NOMO-1 (cell line): ENCODE measurements at regions not wholly inside any gene's neighbourhood (a gene's known extent, or its start where the extent isn't known, plus 50 kb on each side); places are given as distances from the start of the nearest gene placed in this dataset.

Experiments used
- DNase-seq, 2 experiments: peaks; one replicate each; lab custom pipeline; 2025; ENCODE audit not compliant: unreplicated experiment in 2 of 2; lab: John Stamatoyannopoulos, UW

DNA sequence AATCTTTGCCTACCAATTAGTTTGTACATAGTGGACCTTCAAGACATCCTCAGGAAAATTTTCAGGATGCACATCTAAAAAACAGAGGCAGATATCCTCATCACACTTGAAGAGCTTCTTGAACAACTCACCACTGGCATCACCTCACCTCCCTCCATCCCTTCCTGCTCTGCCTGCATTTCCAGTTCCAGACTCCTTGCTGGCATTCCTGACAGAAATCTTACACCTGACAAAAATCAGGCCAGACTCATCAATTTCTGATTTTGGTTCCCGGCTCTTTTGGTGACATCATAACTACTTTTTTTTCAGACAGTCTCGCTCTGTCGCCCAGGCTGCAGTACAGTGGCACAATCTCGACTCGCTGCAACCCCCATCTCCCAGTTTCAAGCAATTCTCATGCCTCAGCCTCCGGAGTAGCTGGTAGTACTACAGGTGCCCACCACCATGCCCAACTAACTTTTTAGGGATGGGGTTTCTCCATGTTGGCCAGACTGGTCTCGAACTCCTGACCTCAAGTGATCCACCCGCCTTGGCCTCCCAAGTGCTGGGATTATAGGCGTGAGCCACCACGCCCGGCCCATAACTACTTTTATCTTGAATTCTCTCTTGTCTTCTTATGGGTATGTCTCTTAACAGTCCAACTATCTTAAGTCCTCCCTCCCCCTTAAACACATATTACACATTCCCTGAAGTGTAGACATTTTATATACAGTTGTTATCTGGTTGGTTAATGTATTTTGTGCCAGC, 216.6 kb upstream of the IL12A start:
- DNase-seq: no peak

GRCh38 chr3:159773706-159774105, 214.9 kb upstream of the IL12A start:
- no peak for DNase-seq

DNA sequence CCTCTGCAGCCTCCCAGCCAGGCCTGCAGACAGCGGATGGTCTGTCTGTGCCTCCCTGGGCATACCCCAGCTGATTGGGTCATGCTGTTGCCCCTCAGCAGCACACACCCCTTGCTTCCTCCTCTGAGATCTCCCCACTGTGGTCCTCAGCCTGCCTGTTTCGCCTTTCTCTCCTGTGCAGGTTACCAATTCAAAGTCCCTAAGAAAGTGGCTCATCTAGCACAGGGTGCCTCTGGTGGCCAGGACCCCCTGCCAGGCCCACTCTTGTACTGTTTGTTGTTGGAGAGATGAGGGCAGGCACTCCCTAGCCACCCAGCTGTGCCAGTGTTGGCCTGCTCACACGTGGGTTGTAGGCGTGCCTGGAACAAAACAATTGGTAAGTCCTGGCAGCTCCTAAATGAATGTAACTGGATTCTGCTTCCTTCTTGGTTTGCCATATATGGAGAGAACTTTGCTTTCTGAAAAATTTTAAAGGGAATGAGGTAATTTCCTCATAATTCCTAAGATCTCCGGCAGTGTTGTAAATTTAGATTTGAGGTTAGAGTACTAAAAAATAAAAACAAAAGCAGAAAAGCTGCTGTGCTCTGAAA, 213.2 kb upstream of the IL12A start:
- no peak for DNase-seq

DNA sequence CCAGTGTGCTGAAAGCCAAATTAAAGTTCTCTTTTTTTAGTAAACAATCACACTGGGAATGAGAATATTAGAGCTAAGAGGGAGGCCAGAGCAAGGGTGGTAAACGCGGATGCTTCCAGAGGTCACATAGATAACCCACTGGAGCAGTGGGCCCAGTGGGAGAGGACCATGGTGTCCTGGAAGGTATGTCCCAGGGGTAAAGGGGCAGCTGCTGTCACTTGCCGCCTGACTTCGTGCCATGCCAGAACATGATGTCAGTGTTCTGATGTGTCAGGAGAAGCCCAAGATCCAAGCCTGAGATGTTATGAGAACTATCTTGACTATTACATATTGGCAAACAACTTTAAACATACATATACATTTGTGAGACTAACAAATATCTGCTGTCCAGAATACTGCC, 211.9 kb upstream of the IL12A start:
- no peak for DNase-seq

GRCh38 chr3:159779883-159780282, 208.8 kb upstream of the IL12A start:
- DNase-seq: no peak

DNA sequence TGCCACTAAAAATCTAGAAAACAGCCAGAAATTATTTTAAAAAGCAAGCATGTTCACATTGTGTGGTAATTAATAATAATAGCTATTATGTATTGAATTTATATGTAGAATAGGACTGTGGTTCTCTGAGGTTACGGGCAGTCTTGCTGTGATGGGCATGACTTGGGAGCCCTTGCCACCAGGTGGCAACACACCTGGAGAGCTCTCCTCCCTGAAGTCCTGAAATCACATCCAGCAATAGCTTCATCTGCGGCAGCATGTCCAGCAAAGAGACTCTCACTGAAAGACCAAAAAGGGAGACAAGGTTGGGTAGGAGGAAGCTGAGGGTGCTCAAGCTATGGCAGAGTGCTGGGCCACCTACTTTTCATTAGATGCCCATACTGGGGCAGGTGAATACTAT, 206.8 kb upstream of the IL12A start:
- no peak for DNase-seq

DNA sequence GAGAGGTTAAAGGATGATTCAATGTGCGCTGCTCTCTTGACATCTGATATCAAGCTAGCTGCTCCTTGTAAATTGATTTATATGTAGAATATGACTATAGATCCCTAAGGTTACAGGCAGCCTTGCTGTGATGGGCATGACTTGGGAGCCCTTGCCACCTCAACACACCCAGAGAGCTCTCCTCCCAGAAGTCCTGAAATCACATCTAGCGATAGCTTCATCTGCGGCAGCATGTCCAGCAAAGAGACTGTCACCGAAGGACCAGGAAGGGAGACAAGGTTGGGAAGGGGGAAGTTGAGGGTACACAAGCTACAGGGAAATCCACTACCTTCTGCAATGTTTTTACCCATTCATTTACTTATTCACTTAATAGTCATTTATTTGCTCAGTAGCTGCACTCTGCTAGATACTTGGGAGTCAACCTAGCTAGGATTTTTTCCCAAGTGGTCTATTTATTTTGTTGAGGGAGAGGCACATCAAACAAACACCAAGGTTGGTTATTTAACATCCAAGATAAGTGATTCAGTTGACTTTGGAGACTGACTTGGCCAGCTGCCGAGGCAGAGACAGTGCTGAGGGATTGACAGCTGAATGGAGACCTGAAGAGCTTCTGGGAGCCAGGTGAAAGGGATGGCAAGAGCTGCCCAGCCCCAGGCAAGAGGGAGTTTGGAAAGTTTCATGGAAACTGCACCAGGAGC, 205.8 kb upstream of the IL12A start:
- DNase-seq: no peak

DNA sequence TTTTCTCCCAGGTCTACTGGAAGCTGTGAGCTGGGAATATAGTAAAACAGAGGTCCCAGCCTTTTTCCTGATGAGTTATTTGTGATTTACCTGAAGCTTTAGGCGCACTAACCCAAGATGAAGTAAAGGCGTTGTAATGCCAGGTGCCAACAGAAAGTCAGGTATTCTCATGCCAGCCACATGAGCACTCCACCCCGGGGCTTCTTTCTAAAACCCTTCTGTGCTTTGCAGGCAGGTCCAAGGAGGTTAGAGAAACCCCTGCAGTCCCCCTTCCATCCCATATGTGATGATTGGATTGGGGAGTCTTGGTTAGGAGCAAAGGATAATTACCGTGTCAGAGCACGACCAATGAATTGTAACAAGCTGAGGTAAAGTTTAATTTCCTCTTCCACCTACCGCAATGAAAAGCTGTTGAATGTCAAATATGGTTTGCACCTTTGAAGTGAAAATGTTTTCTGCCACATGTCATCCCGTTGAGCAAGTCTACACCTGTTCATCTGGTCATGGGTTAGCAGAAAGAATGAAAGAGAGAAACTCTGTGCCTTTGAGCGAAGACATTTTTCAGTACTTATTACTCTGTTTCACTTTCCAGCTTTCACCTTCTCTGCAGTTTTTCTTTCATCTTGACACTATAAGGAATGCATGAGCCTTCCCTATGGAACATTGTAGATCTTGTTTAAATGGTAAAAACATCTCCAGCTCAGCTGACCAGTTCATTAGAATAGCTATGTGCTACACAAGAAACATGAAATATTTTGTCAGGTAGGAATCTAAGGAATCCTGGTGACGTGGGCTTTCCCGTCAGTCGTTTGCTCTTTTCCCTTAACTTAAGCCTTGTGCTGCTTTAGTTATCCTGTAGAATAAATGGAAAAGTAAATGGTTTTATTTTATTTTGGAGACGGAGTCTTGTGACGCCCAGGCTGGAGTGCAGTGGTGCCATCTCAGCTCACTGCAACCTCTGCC, 204.6 kb upstream of the IL12A start:
- DNase-seq: no peak

GRCh38 chr3:159785273-159785708, 203.3 kb upstream of the IL12A start:
- no peak for DNase-seq

GRCh38 chr3:159786489-159787177, 202.0 kb upstream of the IL12A start:
- DNase-seq: no peak

GRCh38 chr3:159787178-159787574, 201.5 kb upstream of the IL12A start:
- DNase-seq: no peak

GRCh38 chr3:159787794-159788205, 200.8 kb upstream of the IL12A start:
- no peak for DNase-seq

GRCh38 chr3:159788291-159788690, 200.3 kb upstream of the IL12A start:
- DNase-seq: no peak

DNA sequence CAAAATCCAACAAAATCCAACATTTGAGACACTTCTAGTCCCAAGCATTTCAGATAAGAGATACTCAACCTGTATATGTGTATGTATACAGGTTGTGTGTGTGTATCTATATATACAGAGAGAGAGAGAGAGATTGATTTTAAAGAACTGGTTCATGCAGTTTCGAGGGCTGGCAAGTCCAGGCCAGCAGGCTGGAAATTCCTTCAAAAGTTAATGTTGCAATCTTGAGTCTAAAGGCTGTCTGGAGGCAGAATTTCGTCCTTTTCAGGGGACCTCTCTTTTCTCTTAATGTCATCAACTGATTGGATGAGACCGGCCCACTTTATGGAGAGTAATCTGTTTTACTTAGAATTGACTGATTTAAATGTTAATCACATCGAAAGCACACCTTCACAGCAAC, 199.6 kb upstream of the IL12A start:
- DNase-seq: no peak

GRCh38 chr3:159789742-159790635, 198.6 kb upstream of the IL12A start:
- DNase-seq: no peak

DNA sequence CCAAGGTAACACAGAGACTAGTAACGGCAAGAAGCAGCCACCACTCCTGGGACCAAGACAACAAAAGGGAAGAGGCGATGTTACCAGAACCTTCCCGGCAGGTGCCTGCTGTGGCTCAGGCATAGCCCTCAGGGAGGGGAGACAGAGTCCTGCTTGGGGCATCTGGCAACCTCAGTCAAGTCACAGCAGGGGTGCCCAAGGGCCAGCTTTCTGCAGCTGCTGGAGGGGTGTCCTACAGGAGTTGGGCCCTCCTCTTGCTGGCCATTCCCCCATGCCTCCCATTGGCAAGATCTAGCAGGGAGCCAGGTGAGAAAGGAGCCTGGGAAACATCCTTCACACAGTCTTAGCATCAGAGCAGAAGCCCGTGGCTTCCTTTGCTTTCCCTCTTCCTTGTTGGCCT, 197.3 kb upstream of the IL12A start:
- no peak for DNase-seq

DNA sequence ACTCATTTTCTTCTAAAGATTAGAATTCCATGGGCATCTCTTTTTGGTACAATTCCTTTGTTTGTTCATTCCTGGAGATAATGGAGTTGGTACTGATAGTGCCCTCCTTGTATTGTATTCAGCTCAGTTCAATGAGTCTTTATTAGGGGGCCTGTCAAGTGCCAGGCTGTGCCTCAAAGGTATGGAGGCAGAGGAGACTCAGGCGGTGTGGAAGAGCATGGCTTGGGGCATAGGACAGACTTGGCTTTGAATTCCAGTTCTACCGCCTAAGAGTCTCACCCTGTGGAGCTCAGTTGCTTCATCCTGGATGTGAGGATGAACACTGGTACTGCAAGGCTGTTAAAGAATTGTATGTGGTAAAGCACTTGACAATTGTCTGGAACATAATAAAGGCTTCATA, 196.6 kb upstream of the IL12A start:
- DNase-seq: no peak

DNA sequence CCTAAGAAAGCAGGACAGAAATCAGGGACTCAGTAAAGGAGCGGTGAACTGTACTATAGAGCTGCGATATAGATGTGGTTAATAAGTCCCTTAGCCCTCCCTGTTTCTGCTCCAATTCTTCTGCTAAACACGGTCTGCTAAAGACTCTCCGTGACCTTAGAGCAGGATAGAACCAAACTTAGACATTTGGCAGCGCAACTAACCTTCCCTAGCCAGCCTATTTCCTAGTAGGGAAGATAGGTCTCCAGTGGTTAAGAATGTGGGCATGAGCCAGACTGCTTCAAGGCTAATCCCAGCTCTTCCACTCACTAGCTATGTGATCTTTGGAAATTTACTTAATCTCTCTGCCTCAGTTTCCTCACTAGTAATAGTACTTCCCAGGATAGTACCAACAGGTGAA, 193.6 kb upstream of the IL12A start:
- DNase-seq: no peak

DNA sequence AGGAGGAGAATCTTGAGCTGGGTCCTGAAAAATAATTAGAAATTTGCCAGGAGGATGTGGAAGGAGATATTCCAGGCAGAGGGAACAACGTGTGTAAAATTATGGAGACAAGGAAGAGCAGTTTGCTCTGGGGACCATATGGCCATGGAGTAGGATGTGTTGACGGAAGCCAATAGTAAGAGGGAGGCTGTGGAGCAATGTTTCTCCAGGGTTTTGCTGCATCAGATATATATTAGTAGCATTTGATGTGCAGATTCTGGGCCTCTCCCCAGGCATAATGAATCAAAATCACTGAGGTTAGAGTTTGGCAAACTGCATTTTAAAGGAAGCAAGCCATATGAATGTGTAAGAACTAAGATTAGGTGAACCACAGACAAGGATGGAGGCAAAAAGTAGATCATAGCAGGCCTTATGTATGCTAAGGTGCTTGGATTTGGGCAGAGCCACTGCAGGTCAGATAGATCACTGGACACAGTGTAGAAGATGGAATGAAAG, 192.9 kb upstream of the IL12A start:
- DNase-seq: no peak
